ENCODE measurements at regions not wholly inside any gene's neighbourhood (a gene's known extent, or its start where the extent isn't known, plus 50 kb on each side); places are given as distances from the start of the nearest gene placed in this dataset.

DNA sequence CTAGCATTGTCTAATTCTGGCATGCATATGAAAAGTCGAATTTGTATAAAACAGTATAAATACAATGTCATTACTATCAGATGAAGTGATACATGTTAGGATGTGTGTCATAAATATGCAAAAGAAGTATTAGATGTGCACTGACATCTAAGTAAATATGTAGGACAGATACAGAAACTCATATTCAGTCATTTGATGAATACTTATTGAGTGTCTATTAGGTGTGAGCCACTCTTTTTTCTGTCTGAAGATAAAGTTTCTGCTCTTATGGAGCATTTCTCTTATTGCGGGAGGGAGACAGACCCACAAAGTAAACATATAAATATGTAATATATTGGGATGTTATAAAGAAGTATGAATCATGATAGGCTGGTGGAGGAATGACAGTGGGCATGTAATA is 426.6 kb upstream of the B3GALT2 start:
- H3K27me3 ChIP-seq (ENCODE audit: insufficient read depth, low read length) = no peaks in the 10 kb centered on the region
- no peak overlapping the region for H4K8ac ChIP-seq (ENCODE audit: low read depth, low read length)
- H3K4ac ChIP-seq (ENCODE audit: low read depth, low read length) = no peak overlapping the region
- H3K36me3 ChIP-seq (ENCODE audit: control insufficient read depth in 1 of 2, insufficient read depth in 2 of 2, low read length in 2 of 2) = no peaks in the 10 kb centered on the region
- H3K18ac ChIP-seq (ENCODE audit: low read length) = no peak overlapping the region
- no peaks in the 10 kb centered on the region for H3K9me3 ChIP-seq (ENCODE audit: insufficient read depth, low read depth, low read length)
- no peak overlapping the region for H2AFZ ChIP-seq (ENCODE audit: insufficient read depth, low read length, poor library complexity)
- no peak overlapping the region for H3K4me3 ChIP-seq (ENCODE audit: low read depth, low read length)
- no peak overlapping the region for H3K14ac ChIP-seq (ENCODE audit: low read length)
- no peaks in the 10 kb centered on the region for H3K79me2 ChIP-seq (ENCODE audit: control insufficient read depth, insufficient read depth, low read length, poor library complexity)
- H2BK5ac ChIP-seq (ENCODE audit: low read depth, low read length, poor library complexity) = no peak overlapping the region
- no peaks in the 10 kb centered on the region for H3K4me1 ChIP-seq (ENCODE audit: control insufficient read depth in 1 of 2, insufficient read depth in 2 of 2, low read length in 2 of 2)
- DNase-seq = no peak
- H3K23ac ChIP-seq (ENCODE audit: low read length) = no peak overlapping the region
- no peaks in the 10 kb centered on the region for H3K79me1 ChIP-seq (ENCODE audit: low read length)
- H2BK120ac ChIP-seq (ENCODE audit: insufficient read depth, low read length, poor library complexity) = no peak overlapping the region
- no peak overlapping the region for H3K9ac ChIP-seq (ENCODE audit: low read length)
- no peak overlapping the region for H3K27ac ChIP-seq (ENCODE audit: low read depth, low read length)
- no peak overlapping the region for H4K91ac ChIP-seq (ENCODE audit: low read depth, low read length)
- no peak overlapping the region for H3K4me2 ChIP-seq (ENCODE audit: low read length)
- no peak overlapping the region for H2BK12ac ChIP-seq (ENCODE audit: low read length)
- no CpG with 5 or more reads among the region's 2 CpGs for WGBS (ENCODE audit: extremely low coverage, insufficient coverage, insufficient read length)
- H4K12ac ChIP-seq (ENCODE audit: low read depth, low read length) = no peak overlapping the region
- no peak overlapping the region for H2AK5ac ChIP-seq (ENCODE audit: low read length)

DNA sequence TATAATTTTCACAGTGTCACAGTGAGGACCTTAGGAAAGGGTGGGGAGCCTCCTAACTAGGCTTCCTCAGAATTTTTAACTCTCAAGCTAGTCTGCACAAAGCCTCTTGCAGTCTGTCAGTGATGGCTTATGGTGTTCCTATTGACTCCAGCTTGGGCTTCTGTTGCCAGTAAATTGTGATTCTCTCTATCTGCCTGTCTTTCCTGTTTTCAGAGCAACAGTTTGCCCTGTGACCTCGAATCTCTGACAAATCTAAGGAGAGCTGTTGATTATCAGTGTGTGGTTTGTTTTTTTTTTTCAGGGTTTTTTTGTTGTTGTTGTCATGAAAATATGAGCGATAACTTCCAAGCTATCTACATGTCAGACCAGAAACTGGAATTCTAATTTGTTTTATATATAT is 423.2 kb upstream of the B3GALT2 start:
- Histone ChIP-seq H3K23ac (ENCODE audit: low read length) (no peak overlapping the region), H3K9me3 (ENCODE audit: insufficient read depth, low read depth, low read length) (no peaks in the 10 kb centered on the region), H3K9ac (ENCODE audit: low read length) (no peak overlapping the region), H3K4me2 (ENCODE audit: low read length) (no peak overlapping the region), H3K4me1 (ENCODE audit: control insufficient read depth in 1 of 2, insufficient read depth in 2 of 2, low read length in 2 of 2) (no peaks in the 10 kb centered on the region), H4K12ac (ENCODE audit: low read depth, low read length) (no peak overlapping the region), H3K27ac (ENCODE audit: low read depth, low read length) (no peak overlapping the region), H3K27me3 (ENCODE audit: insufficient read depth, low read length) (no peaks in the 10 kb centered on the region), H2BK12ac (ENCODE audit: low read length) (no peak overlapping the region), H3K4ac (ENCODE audit: low read depth, low read length) (no peak overlapping the region), H3K79me2 (ENCODE audit: control insufficient read depth, insufficient read depth, low read length, poor library complexity) (no peaks in the 10 kb centered on the region), H4K91ac (ENCODE audit: low read depth, low read length) (no peak overlapping the region), H3K79me1 (ENCODE audit: low read length) (no peaks in the 10 kb centered on the region), H3K36me3 (ENCODE audit: control insufficient read depth in 1 of 2, insufficient read depth in 2 of 2, low read length in 2 of 2) (no peaks in the 10 kb centered on the region), H4K8ac (ENCODE audit: low read depth, low read length) (no peak overlapping the region), H3K4me3 (ENCODE audit: low read depth, low read length) (no peak overlapping the region), H3K18ac (ENCODE audit: low read length) (no peak overlapping the region), H3K14ac (ENCODE audit: low read length) (no peak overlapping the region), H2AK5ac (ENCODE audit: low read length) (no peak overlapping the region), H2BK120ac (ENCODE audit: insufficient read depth, low read length, poor library complexity) (no peak overlapping the region), H2BK5ac (ENCODE audit: low read depth, low read length, poor library complexity) (no peak overlapping the region), H2AFZ (ENCODE audit: insufficient read depth, low read length, poor library complexity) (no peak overlapping the region)
- no CpG with 5 or more reads among the region's 2 CpGs for WGBS (ENCODE audit: extremely low coverage, insufficient coverage, insufficient read length)
- no peak for DNase-seq

DNA sequence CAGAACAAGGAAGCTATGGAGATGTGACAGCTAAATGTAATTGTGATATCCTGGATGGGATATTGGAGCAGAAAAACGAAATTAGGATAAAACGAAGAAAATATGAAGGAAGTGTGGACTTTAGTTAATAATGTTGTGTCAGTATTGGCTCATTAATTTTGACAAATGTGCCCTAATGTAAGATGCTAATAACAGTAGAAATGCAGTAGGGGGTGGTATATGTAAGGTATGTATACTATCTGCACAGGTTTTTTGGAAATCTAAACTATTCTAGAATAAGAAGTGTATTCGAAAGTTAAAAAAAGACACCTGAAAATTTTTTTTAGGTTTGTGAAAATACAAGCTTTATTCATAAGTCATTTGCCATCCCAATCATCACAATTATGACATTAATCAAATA is 421.4 kb upstream of the B3GALT2 start:
- H3K9ac ChIP-seq (ENCODE audit: low read length) = no peak overlapping the region
- H3K14ac ChIP-seq (ENCODE audit: low read length) = no peak overlapping the region

DNA sequence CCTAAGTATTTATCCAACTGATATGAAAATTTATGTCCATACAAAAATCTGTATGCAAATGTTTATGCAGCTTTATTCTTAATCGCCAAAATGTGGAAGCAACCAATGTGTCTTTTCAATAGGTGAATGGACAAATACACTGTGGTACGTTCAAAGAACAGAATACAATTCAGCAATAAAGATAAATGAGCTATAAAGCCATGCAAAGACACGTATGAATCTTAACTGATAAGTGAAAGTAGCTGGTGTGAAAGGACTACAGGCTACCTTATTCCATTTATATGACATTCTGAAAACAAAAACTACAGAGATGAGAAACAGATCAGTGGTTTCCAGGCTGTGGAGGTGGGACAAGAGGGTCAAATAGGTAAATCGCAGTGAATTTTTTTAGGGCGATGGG is 419.6 kb upstream of the B3GALT2 start:
- no peak overlapping the region for H3K18ac ChIP-seq (ENCODE audit: low read length)
- no peak overlapping the region for H3K9ac ChIP-seq (ENCODE audit: low read length)
- no peak overlapping the region for H2BK5ac ChIP-seq (ENCODE audit: low read depth, low read length, poor library complexity)
- no peak overlapping the region for H2BK12ac ChIP-seq (ENCODE audit: low read length)
- no peaks in the 10 kb centered on the region for H3K4me1 ChIP-seq (ENCODE audit: control insufficient read depth in 1 of 2, insufficient read depth in 2 of 2, low read length in 2 of 2)
- H3K36me3 ChIP-seq (ENCODE audit: control insufficient read depth in 1 of 2, insufficient read depth in 2 of 2, low read length in 2 of 2) = no peaks in the 10 kb centered on the region
- H4K8ac ChIP-seq (ENCODE audit: low read depth, low read length) = no peak overlapping the region
- no peaks in the 10 kb centered on the region for H3K9me3 ChIP-seq (ENCODE audit: insufficient read depth, low read depth, low read length)
- no peak overlapping the region for H3K4me2 ChIP-seq (ENCODE audit: low read length)
- H3K27ac ChIP-seq (ENCODE audit: low read depth, low read length) = no peak overlapping the region
- WGBS (ENCODE audit: extremely low coverage, insufficient coverage, insufficient read length) = no CpG with 5 or more reads among the region's 5 CpGs
- H3K4ac ChIP-seq (ENCODE audit: low read depth, low read length) = no peak overlapping the region
- H2AFZ ChIP-seq (ENCODE audit: insufficient read depth, low read length, poor library complexity) = no peak overlapping the region
- no peak overlapping the region for H3K14ac ChIP-seq (ENCODE audit: low read length)
- H4K91ac ChIP-seq (ENCODE audit: low read depth, low read length) = no peak overlapping the region
- no peaks in the 10 kb centered on the region for H3K79me1 ChIP-seq (ENCODE audit: low read length)
- no peak for DNase-seq
- H3K27me3 ChIP-seq (ENCODE audit: insufficient read depth, low read length) = no peaks in the 10 kb centered on the region
- H3K4me3 ChIP-seq (ENCODE audit: low read depth, low read length) = no peak overlapping the region
- H2AK5ac ChIP-seq (ENCODE audit: low read length) = no peak overlapping the region
- H2BK120ac ChIP-seq (ENCODE audit: insufficient read depth, low read length, poor library complexity) = no peak overlapping the region
- H3K79me2 ChIP-seq (ENCODE audit: control insufficient read depth, insufficient read depth, low read length, poor library complexity) = no peaks in the 10 kb centered on the region
- H3K23ac ChIP-seq (ENCODE audit: low read length) = no peak overlapping the region
- H4K12ac ChIP-seq (ENCODE audit: low read depth, low read length) = no peak overlapping the region

More for the DNA sequence above, 421.4 kb upstream of the B3GALT2 start:
- no peaks in the 10 kb centered on the region for H3K4me1 ChIP-seq (ENCODE audit: control insufficient read depth in 1 of 2, insufficient read depth in 2 of 2, low read length in 2 of 2)
- H4K8ac ChIP-seq (ENCODE audit: low read depth, low read length) = no peak overlapping the region
- H2BK12ac ChIP-seq (ENCODE audit: low read length) = no peak overlapping the region
- no peak overlapping the region for H4K91ac ChIP-seq (ENCODE audit: low read depth, low read length)
- no peak overlapping the region for H3K4ac ChIP-seq (ENCODE audit: low read depth, low read length)
- DNase-seq = no peak
- H2BK5ac ChIP-seq (ENCODE audit: low read depth, low read length, poor library complexity) = no peak overlapping the region
- H3K79me1 ChIP-seq (ENCODE audit: low read length) = no peaks in the 10 kb centered on the region
- no peak overlapping the region for H3K4me2 ChIP-seq (ENCODE audit: low read length)
- no peak overlapping the region for H2AK5ac ChIP-seq (ENCODE audit: low read length)
- no peak overlapping the region for H3K4me3 ChIP-seq (ENCODE audit: low read depth, low read length)
- no peaks in the 10 kb centered on the region for H3K36me3 ChIP-seq (ENCODE audit: control insufficient read depth in 1 of 2, insufficient read depth in 2 of 2, low read length in 2 of 2)
- no peak overlapping the region for H2AFZ ChIP-seq (ENCODE audit: insufficient read depth, low read length, poor library complexity)
- WGBS (ENCODE audit: extremely low coverage, insufficient coverage, insufficient read length) = 100% methylated on average over 2 of the region's 3 CpGs
- H3K23ac ChIP-seq (ENCODE audit: low read length) = no peak overlapping the region
- H2BK120ac ChIP-seq (ENCODE audit: insufficient read depth, low read length, poor library complexity) = no peak overlapping the region
- H4K12ac ChIP-seq (ENCODE audit: low read depth, low read length) = no peak overlapping the region
- H3K27ac ChIP-seq (ENCODE audit: low read depth, low read length) = no peak overlapping the region
- no peaks in the 10 kb centered on the region for H3K27me3 ChIP-seq (ENCODE audit: insufficient read depth, low read length)
- H3K18ac ChIP-seq (ENCODE audit: low read length) = no peak overlapping the region
- H3K79me2 ChIP-seq (ENCODE audit: control insufficient read depth, insufficient read depth, low read length, poor library complexity) = no peaks in the 10 kb centered on the region
- H3K9me3 ChIP-seq (ENCODE audit: insufficient read depth, low read depth, low read length) = no peaks in the 10 kb centered on the region
